CD14-positive monocyte (primary cell): ENCODE measurements at regions not wholly inside any gene's neighbourhood (a gene's known extent, or its start where the extent isn't known, plus 50 kb on each side); places are given as distances from the start of the nearest gene placed in this dataset.

Experiments
- DNase-seq, 3 donors: peaks; one replicate each; pipeline ENCODE4 v3.0.0-alpha.2; 2011 to 2022
- H2AFZ ChIP-seq: 2 replicates; pipeline ENCODE4 v1.6.0; 2012; ENCODE audit warnings: mild to moderate bottlenecking, low read depth, low read length, inconsistent platforms; ENCODE audit not compliant: insufficient read depth, poor library complexity, severe bottlenecking
- H3K27ac ChIP-seq, 2 donors: 1 replicate in 1 of 2; 2 replicates in 1 of 2; pipeline ENCODE4 v1.5.1; 2012 to 2013; ENCODE audit warnings: low read length in 2 of 2, control low read depth in 1 of 2, inconsistent platforms in 1 of 2, low read depth in 1 of 2, mild to moderate bottlenecking in 1 of 2
- H3K27me3 ChIP-seq, 2 donors: one replicate each; pipeline versions ENCODE4 v1.6.0 to v1.6.1; 2011 to 2013; ENCODE audit warnings: low read length in 2 of 2; ENCODE audit not compliant: control insufficient read depth in 2 of 2, insufficient read depth in 2 of 2
- H3K36me3 ChIP-seq, 2 donors: replicated peaks in 1 of 2; 1 replicate in 1 of 2; 2 replicates in 1 of 2; pipeline versions ENCODE4 v1.5.1 to v1.6.1; 2012 to 2013; ENCODE audit warnings: low read length in 2 of 2, control low read depth in 1 of 2, inconsistent platforms in 1 of 2, mild to moderate bottlenecking in 1 of 2; ENCODE audit not compliant: insufficient read depth in 2 of 2, control insufficient read depth in 1 of 2
- H3K4me1 ChIP-seq, 2 donors: 1 replicate in 1 of 2; 2 replicates in 1 of 2; pipeline versions ENCODE4 v1.5.1 to v1.6.1; 2012 to 2013; ENCODE audit warnings: low read length in 2 of 2, control low read depth in 1 of 2, inconsistent platforms in 1 of 2, mild to moderate bottlenecking in 1 of 2, moderate library complexity in 1 of 2; ENCODE audit not compliant: insufficient read depth in 2 of 2, control insufficient read depth in 1 of 2
- H3K4me2 ChIP-seq: replicated peaks from 2 replicates; pipeline ENCODE3; 2012; ENCODE audit warnings: low read length, moderate library complexity, mild to moderate bottlenecking; ENCODE audit not compliant: poor library complexity, severe bottlenecking; ENCODE audit errors: extremely low read depth
- H3K4me3 ChIP-seq, 3 experiments: fragments of 200-600 bp in 1 of 3; sonication (generic) in 1 of 3; replicated peaks in 1 of 3; 1 replicate in 2 of 3; 2 replicates in 1 of 3; pipeline ENCODE4 v1.5.1; 2011 to 2013; ENCODE audit warnings: low read length in 3 of 3, mild to moderate bottlenecking in 3 of 3, control low read depth in 2 of 3, low read depth in 2 of 3, inconsistent platforms in 1 of 3, moderate library complexity in 1 of 3
- H3K79me2 ChIP-seq: 2 replicates; pipeline ENCODE4 v1.6.0; 2012; ENCODE audit warnings: mild to moderate bottlenecking, control low read depth, inconsistent platforms, low read length, moderate library complexity; ENCODE audit not compliant: insufficient read depth
- H3K9ac ChIP-seq: 2 replicates; pipeline ENCODE4 v1.6.0; 2017; ENCODE audit warnings: low read length, mild to moderate bottlenecking; ENCODE audit not compliant: insufficient read depth, poor library complexity, severe bottlenecking
- H3K9me3 ChIP-seq, 2 donors: replicated peaks in 1 of 2; 1 replicate in 1 of 2; 2 replicates in 1 of 2; pipeline versions ENCODE4 v1.5.1 to v1.6.1; 2012 to 2013; ENCODE audit warnings: low read length in 2 of 2, control low read depth in 1 of 2; ENCODE audit not compliant: control insufficient read depth in 1 of 2, insufficient read depth in 1 of 2
- H4K20me1 ChIP-seq: 2 replicates; pipeline ENCODE4 v1.6.0; 2012; ENCODE audit warnings: mild to moderate bottlenecking, low read length, control low read depth, moderate library complexity; ENCODE audit not compliant: insufficient read depth
- H3K27ac Mint-ChIP-seq, 7 donors: one replicate each; pipeline ENCODE4 v1.8.0; 2020; ENCODE audit warnings: mild to moderate bottlenecking in 7 of 7, mixed read lengths in 7 of 7, moderate library complexity in 6 of 7, inconsistent platforms in 2 of 7
- H3K27me3 Mint-ChIP-seq, 3 donors: one replicate each; pipeline ENCODE4 v1.8.0; 2021 to 2022; ENCODE audit warnings: low read depth in 3 of 3, mild to moderate bottlenecking in 3 of 3, mixed read lengths in 3 of 3, moderate library complexity in 3 of 3, inconsistent platforms in 1 of 3
- H3K36me3 Mint-ChIP-seq, 2 donors: one replicate each; pipeline ENCODE4 v1.8.0; 2020; ENCODE audit warnings: mixed read lengths in 2 of 2, inconsistent platforms in 1 of 2, mild to moderate bottlenecking in 1 of 2
- H3K4me1 Mint-ChIP-seq: one replicate; pipeline ENCODE4 v1.8.0; 2020; ENCODE audit warnings: mild to moderate bottlenecking, mixed read lengths
- H3K4me3 Mint-ChIP-seq, 2 donors: one replicate each; pipeline ENCODE4 v1.8.0; 2020; ENCODE audit warnings: mild to moderate bottlenecking in 2 of 2, mixed read lengths in 2 of 2, moderate library complexity in 1 of 2
- H3K9me3 Mint-ChIP-seq, 7 donors: one replicate each; pipeline ENCODE4 v1.8.0; 2020 to 2022; ENCODE audit warnings: mixed read lengths in 7 of 7, mild to moderate bottlenecking in 6 of 7, moderate library complexity in 6 of 7, inconsistent platforms in 2 of 7
- WGBS: methylation state at CpG from one replicate; pipeline ENCODE4 v1.1.5; 2013; ENCODE audit warnings: missing lambda C conversion rate; ENCODE audit not compliant: insufficient coverage; 5-methylcytosine and 5-hydroxymethylcytosine counted together
- intact Hi-C, 2 donors: fragments of 100-400 bp; cut with micrococcal nuclease; formaldehyde crosslinking; loops; one replicate each; pipeline versions ENCODE4 v1.15.0 to v1.15.1; 2023
- TF ChIP-seq, protein P1 (sequence below): fragments of 200-600 bp; IDR thresholded peaks from one replicate; pipeline ENCODE4 v1.8.0; 2022; ENCODE audit warnings: antibody characterized with exemption, mild to moderate bottlenecking

- H3K27ac Mint-ChIP-seq: no peak overlapping the region
- Histone ChIP-seq H2AFZ (no peak overlapping the region), H3K36me3 (no peaks in the 10 kb centered on the region), H3K4me1 (no peaks in the 10 kb centered on the region), H3K4me3 (no peak overlapping the region), H3K4me2 (no peak overlapping the region), H3K27me3 (no peaks in the 10 kb centered on the region), H3K9me3 (no peaks in the 10 kb centered on the region), H3K27ac (no peak overlapping the region), H4K20me1 (no peaks in the 10 kb centered on the region), H3K79me2 (no peaks in the 10 kb centered on the region), H3K9ac (no peak overlapping the region)
- intact Hi-C loops: no loop called here
- WGBS: no CpG with 5 or more reads among the region's 2 CpGs
- no peak overlapping the region for H3K4me3 Mint-ChIP-seq
- no peak for DNase-seq
- H3K9me3 Mint-ChIP-seq: peaks cover 0 to 5% (median 2%) of the 10 kb centered on the region in 7 donors
- no peaks in the 10 kb centered on the region for H3K4me1 Mint-ChIP-seq
- TF ChIP-seq, protein P1, sequence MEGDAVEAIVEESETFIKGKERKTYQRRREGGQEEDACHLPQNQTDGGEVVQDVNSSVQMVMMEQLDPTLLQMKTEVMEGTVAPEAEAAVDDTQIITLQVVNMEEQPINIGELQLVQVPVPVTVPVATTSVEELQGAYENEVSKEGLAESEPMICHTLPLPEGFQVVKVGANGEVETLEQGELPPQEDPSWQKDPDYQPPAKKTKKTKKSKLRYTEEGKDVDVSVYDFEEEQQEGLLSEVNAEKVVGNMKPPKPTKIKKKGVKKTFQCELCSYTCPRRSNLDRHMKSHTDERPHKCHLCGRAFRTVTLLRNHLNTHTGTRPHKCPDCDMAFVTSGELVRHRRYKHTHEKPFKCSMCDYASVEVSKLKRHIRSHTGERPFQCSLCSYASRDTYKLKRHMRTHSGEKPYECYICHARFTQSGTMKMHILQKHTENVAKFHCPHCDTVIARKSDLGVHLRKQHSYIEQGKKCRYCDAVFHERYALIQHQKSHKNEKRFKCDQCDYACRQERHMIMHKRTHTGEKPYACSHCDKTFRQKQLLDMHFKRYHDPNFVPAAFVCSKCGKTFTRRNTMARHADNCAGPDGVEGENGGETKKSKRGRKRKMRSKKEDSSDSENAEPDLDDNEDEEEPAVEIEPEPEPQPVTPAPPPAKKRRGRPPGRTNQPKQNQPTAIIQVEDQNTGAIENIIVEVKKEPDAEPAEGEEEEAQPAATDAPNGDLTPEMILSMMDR: no peak
- H3K27me3 Mint-ChIP-seq: no peaks in the 10 kb centered on the region
- H3K36me3 Mint-ChIP-seq: no peaks in the 10 kb centered on the region
Observed at GRCh38 chr2:67180841-67181240, 216.3 kb upstream of the ETAA1 start.

- no peaks in the 10 kb centered on the region for H3K27me3 Mint-ChIP-seq
- no peak overlapping the region for H2AFZ ChIP-seq
- no CpG with 5 or more reads among the region's 2 CpGs for WGBS
- H3K4me1 ChIP-seq: no peaks in the 10 kb centered on the region
- intact Hi-C loops: no loop called here
- H3K4me3 ChIP-seq: no peak overlapping the region
- H3K4me2 ChIP-seq: no peak overlapping the region
- no peak overlapping the region for H3K9ac ChIP-seq
- no peaks in the 10 kb centered on the region for H3K79me2 ChIP-seq
- H4K20me1 ChIP-seq: no peaks in the 10 kb centered on the region
- H3K4me3 Mint-ChIP-seq: no peak overlapping the region
- H3K9me3 ChIP-seq: no peaks in the 10 kb centered on the region
- no peaks in the 10 kb centered on the region for H3K36me3 ChIP-seq
- H3K27ac ChIP-seq: no peak overlapping the region
- peaks cover 0 to 7% (median 1%) of the 10 kb centered on the region in 7 donors for H3K9me3 Mint-ChIP-seq
- no peak for DNase-seq
- no peak overlapping the region for H3K27ac Mint-ChIP-seq
- no peaks in the 10 kb centered on the region for H3K4me1 Mint-ChIP-seq
- no peaks in the 10 kb centered on the region for H3K36me3 Mint-ChIP-seq
- TF ChIP-seq, protein P1: no peak
- H3K27me3 ChIP-seq: no peaks in the 10 kb centered on the region
Observed at GRCh38 chr2:67182884-67183283, 214.2 kb upstream of the ETAA1 start.
